Transverse colon (tissue), 4 donors: ENCODE measurements at regions not wholly inside any gene's neighbourhood (a gene's known extent, or its start where the extent isn't known, plus 50 kb on each side); places are given as distances from the start of the nearest gene placed in this dataset.

ENCODE experiments used
- DNase-seq: peaks from one replicate; pipeline ENCODE4 v3.0.0-alpha.2; 2019
- H3K27ac ChIP-seq, 4 donors: fragments of 200-600 bp; sonication (generic); 2 replicates each; pipeline ENCODE4 v1.5.1; 2016 to 2018; ENCODE audit warnings: inconsistent platforms in 4 of 4
- H3K27me3 ChIP-seq: fragments of 200-600 bp; sonication (generic); 2 replicates; pipeline ENCODE4 v1.5.1; 2017; ENCODE audit warnings: inconsistent platforms
- H3K36me3 ChIP-seq, 4 donors: fragments of 200-600 bp; sonication (generic); 2 replicates each; pipeline ENCODE4 v1.5.1; 2017 to 2019; ENCODE audit warnings: inconsistent platforms in 4 of 4
- H3K4me1 ChIP-seq, 4 donors: fragments of 200-600 bp; sonication (generic); 2 replicates each; pipeline ENCODE4 v1.5.1; 2017 to 2020; ENCODE audit warnings: inconsistent platforms in 4 of 4
- H3K4me3 ChIP-seq, 4 donors: fragments of 200-600 bp; sonication (generic); 1 replicate in 1 of 4; 2 replicates in 3 of 4; pipeline versions ENCODE4 v1.5.1 to v1.6.1; 2017 to 2019; ENCODE audit warnings: inconsistent platforms in 4 of 4
- H3K9me3 ChIP-seq, 2 donors: fragments of 200-600 bp; sonication (generic); 2 replicates each; pipeline ENCODE4 v1.5.1; 2017 to 2019; ENCODE audit warnings: inconsistent platforms in 2 of 2
- EP300 ChIP-seq: sonication (generic); formaldehyde crosslinking; IDR thresholded peaks from one replicate; pipeline ENCODE4 v1.6.1; 2017; ENCODE audit warnings: antibody characterized with exemption, low read depth
- POLR2A ChIP-seq: fragments of 450-650 bp; IDR thresholded peaks from one replicate; pipeline ENCODE4 v1.6.1; 2016; ENCODE audit warnings: antibody characterized with exemption, mild to moderate bottlenecking, moderate library complexity
- POLR2AphosphoS5 ChIP-seq, 3 donors: sonication (generic); formaldehyde crosslinking; IDR thresholded peaks; one replicate each; pipeline ENCODE4 v1.6.1; 2016; ENCODE audit warnings: antibody characterized with exemption in 3 of 3
- WGBS, 2 donors: methylation state at CpG; one replicate each; pipeline ENCODE4 v1.1.5; 2018; ENCODE audit warnings: low coverage in 1 of 2; 5-methylcytosine and 5-hydroxymethylcytosine counted together
- in situ Hi-C, 4 donors: fragments of 200-750 bp; cut with MboI; loops; one replicate each; pipeline versions ENCODE4 v1.15.0 to v1.15.1; 2017; ENCODE audit warnings: low sequenced_read_pairs in 3 of 4, low pct_ligation_motif_present in 1 of 4, low pct_unique_long_range_greater_than_20kb in 1 of 4
- intact Hi-C: fragments of 100-400 bp; cut with DNase I; formaldehyde crosslinking; loops from one replicate; pipeline ENCODE4 v1.15.1; 2023; ENCODE audit warnings: low total_unique reads
- TF ChIP-seq, protein P1 (sequence below), 5 experiments: fragments of 200-600 bp in 3 of 5; fragments of 450-650 bp in 2 of 5; sonication (generic) in 3 of 5; IDR thresholded peaks; 1 replicate in 2 of 5; 2 replicates in 3 of 5; pipeline ENCODE4 v1.5.1; 2016 to 2017; ENCODE audit warnings: antibody characterized with exemption in 5 of 5, inconsistent platforms in 3 of 5, mild to moderate bottlenecking in 2 of 5, moderate library complexity in 1 of 5

DNA sequence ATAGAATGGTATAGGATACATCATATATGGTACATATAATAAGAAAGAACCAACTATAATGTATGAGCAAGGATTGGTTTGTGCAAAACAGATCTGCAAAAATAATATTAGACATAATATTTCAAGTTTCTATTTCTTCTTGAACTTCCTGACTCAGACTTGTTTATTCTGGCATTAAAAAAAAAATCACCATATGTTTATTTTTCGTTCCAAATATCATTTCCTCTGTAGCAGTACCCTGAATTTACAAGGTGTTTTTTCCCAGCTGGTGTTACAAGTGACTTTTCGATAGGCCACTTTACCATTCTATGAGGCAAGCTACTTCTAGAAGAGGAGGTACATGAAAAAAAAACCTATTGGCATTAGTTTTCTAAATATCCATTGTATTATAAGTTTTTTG lies 785.0 kb downstream of the PDCD6IP start:
- Histone ChIP-seq H3K4me3 (no peak overlapping the region), H3K4me1 (no peaks in the 10 kb centered on the region), H3K27me3 (no peaks in the 10 kb centered on the region), H3K27ac (no peak overlapping the region), H3K36me3 (no peaks in the 10 kb centered on the region), H3K9me3 (no peaks in the 10 kb centered on the region)
- TF ChIP-seq, protein P1, sequence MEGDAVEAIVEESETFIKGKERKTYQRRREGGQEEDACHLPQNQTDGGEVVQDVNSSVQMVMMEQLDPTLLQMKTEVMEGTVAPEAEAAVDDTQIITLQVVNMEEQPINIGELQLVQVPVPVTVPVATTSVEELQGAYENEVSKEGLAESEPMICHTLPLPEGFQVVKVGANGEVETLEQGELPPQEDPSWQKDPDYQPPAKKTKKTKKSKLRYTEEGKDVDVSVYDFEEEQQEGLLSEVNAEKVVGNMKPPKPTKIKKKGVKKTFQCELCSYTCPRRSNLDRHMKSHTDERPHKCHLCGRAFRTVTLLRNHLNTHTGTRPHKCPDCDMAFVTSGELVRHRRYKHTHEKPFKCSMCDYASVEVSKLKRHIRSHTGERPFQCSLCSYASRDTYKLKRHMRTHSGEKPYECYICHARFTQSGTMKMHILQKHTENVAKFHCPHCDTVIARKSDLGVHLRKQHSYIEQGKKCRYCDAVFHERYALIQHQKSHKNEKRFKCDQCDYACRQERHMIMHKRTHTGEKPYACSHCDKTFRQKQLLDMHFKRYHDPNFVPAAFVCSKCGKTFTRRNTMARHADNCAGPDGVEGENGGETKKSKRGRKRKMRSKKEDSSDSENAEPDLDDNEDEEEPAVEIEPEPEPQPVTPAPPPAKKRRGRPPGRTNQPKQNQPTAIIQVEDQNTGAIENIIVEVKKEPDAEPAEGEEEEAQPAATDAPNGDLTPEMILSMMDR (IDR thresholded peaks at IDR 0.05), result no peak
- TF ChIP-seq POLR2A (no peak), POLR2AphosphoS5 (IDR thresholded peaks at IDR 0.05) (no peak), EP300 (no peak)
- no peak for DNase-seq
- intact Hi-C loops, result no loop called here
- in situ Hi-C loops, result no loop called here
- 53 to 59% methylated on average over 2 of the region's 2 CpGs for WGBS, 2 donors

DNA sequence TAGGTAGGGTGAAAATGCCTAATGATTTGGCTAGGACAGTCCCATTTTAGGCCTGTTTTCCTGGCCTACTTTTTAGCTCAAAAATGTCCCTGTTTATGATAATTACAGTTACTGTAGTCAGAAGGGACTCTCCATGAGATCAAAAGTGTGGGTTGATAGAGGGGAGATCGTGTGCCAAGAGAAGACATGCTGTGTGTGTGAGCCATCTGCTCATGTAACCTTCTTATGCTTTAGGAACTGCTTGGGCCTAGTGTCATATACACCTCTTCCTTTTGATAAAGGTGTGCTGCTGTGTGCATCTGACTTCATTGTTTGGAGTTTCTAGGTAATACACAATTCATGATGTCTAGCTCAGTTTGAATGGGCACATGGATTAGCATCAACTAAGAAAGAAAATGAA lies 786.5 kb downstream of the PDCD6IP start:
- no peak overlapping the region for H3K4me3 ChIP-seq
- TF ChIP-seq, protein P1 (IDR thresholded peaks at IDR 0.05), result no peak
- no peak for TF ChIP-seq EP300
- TF ChIP-seq POLR2A, result no peak
- TF ChIP-seq POLR2AphosphoS5 (IDR thresholded peaks at IDR 0.05), result no peak
- DNase-seq, result no peak
- no peak overlapping the region for H3K27ac ChIP-seq
- in situ Hi-C loops, result no loop called here
- 52% methylated on average over 1 of the region's 1 CpG; no CpG with 5 or more reads in 1 of the 2 donors for WGBS, 2 donors
- no peaks in the 10 kb centered on the region for H3K9me3 ChIP-seq
- no peaks in the 10 kb centered on the region for H3K36me3 ChIP-seq
- H3K27me3 ChIP-seq, result no peaks in the 10 kb centered on the region
- H3K4me1 ChIP-seq, result no peaks in the 10 kb centered on the region
- intact Hi-C loops, result no loop called here

GRCh38 chr3:34599595-34599994 lies 801.2 kb downstream of the PDCD6IP start:
- Histone ChIP-seq H3K4me3 (no peak overlapping the region), H3K9me3 (no peaks in the 10 kb centered on the region), H3K4me1 (no peaks in the 10 kb centered on the region), H3K27me3 (no peaks in the 10 kb centered on the region), H3K27ac (no peak overlapping the region), H3K36me3 (no peaks in the 10 kb centered on the region)
- intact Hi-C loops, result no loop called here
- WGBS, 2 donors, result 75 to 76% methylated on average over 2 of the region's 2 CpGs
- TF ChIP-seq, protein P1 (IDR thresholded peaks at IDR 0.05), result no peak
- TF ChIP-seq POLR2A (no peak), EP300 (no peak), POLR2AphosphoS5 (IDR thresholded peaks at IDR 0.05) (no peak)
- no peak for DNase-seq
- in situ Hi-C loops, result no loop called here

DNA sequence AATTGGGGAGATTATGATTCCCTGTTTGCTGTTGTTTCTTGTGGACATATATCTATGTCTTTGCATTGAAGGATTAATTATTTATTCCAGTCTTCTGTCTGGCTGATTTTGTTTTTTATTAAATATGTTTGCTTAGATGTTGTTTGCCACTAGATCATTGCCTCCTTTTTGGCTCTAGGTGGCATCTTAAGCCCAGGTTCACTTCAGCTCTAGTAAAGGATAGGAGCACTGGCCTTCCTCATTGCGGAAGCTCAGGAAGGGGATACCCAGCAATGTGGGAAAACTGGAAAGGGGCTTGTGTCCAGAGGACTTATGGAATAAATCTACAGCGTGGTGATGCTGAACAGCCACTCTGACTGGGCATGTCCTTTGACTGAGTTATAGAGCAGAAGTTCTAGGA lies 821.6 kb downstream of the PDCD6IP start:
- Histone ChIP-seq H3K36me3 (no peaks in the 10 kb centered on the region), H3K4me1 (no peaks in the 10 kb centered on the region), H3K9me3 (peaks cover 7 to 24% of the 10 kb centered on the region in 2 donors), H3K27ac (no peak overlapping the region), H3K27me3 (no peaks in the 10 kb centered on the region), H3K4me3 (no peak overlapping the region)
- DNase-seq, result no peak
- intact Hi-C loops, result no loop called here
- in situ Hi-C loops, result no loop called here
- TF ChIP-seq, protein P1 (IDR thresholded peaks at IDR 0.05), result no peak
- TF ChIP-seq EP300, result no peak
- no peak for TF ChIP-seq POLR2AphosphoS5 (IDR thresholded peaks at IDR 0.05)
- TF ChIP-seq POLR2A, result no peak
- WGBS, 2 donors, result 77 to 100% methylated on average over 1 to 2 of the region's 2 CpGs
